ENCODE measurements at regions not wholly inside any gene's neighbourhood (a gene's known extent, or its start where the extent isn't known, plus 50 kb on each side); places are given as distances from the start of the nearest gene placed in this dataset.

- peaks cover 21% of the 10 kb centered on the region for H3K4me1 ChIP-seq (ENCODE audit: insufficient read depth, low read length, poor library complexity, severe bottlenecking)
- no peaks in the 10 kb centered on the region for H4K20me1 ChIP-seq (ENCODE audit: insufficient read depth, low read length, poor library complexity, severe bottlenecking)
- no peaks in the 10 kb centered on the region for H3K27me3 ChIP-seq (ENCODE audit: insufficient read depth, low read length, poor library complexity, severe bottlenecking)
- TF ChIP-seq EZH2phosphoT487 (IDR thresholded peaks at IDR 0.05; ENCODE audit: borderline replicate concordance) (no peak), CTCF (conservative IDR thresholded peaks at IDR 0.05; ENCODE audit: low read length) (no peak)
- no peaks in the 10 kb centered on the region for H3K36me3 ChIP-seq (ENCODE audit: insufficient read depth, low read length)
- H3K4me3 ChIP-seq (ENCODE audit: low read length, poor library complexity, severe bottlenecking) = no peak overlapping the region
- H3K9me2 ChIP-seq (replicated peaks; ENCODE audit: low read depth, low read length) = no peaks in the 10 kb centered on the region
- no peaks in the 10 kb centered on the region for H3K79me2 ChIP-seq (ENCODE audit: insufficient read depth, low read length)
- no peak overlapping the region for H3K4me2 ChIP-seq (ENCODE audit: low read depth, low read length, poor library complexity, severe bottlenecking)
- H3K9me3 ChIP-seq (ENCODE audit: insufficient read depth, low read depth, low read length) = no peaks in the 10 kb centered on the region
- no peaks in the 10 kb centered on the region for H3F3A ChIP-seq (ENCODE audit: low read depth)
- peak overlapping the region; percentile 29; the same call in 1 of the 2 replicates for H2AFZ ChIP-seq (ENCODE audit: low read length)
- no peak overlapping the region for H3K9ac ChIP-seq (ENCODE audit: low read depth, low read length, poor library complexity, severe bottlenecking)
Measured at GRCh38 chr5:135208903-135209721, 175.1 kb upstream of the PITX1 start.

- TF ChIP-seq CTCF (conservative IDR thresholded peaks at IDR 0.05; ENCODE audit: low read length) (no peak), EZH2phosphoT487 (IDR thresholded peaks at IDR 0.05; ENCODE audit: borderline replicate concordance) (no peak)
- Histone ChIP-seq H3K9me3 (ENCODE audit: insufficient read depth, low read depth, low read length) (no peaks in the 10 kb centered on the region), H3K9ac (ENCODE audit: low read depth, low read length, poor library complexity, severe bottlenecking) (no peak overlapping the region), H3K36me3 (ENCODE audit: insufficient read depth, low read length) (no peaks in the 10 kb centered on the region), H2AFZ (ENCODE audit: low read length) (peak overlapping the region; percentile 29; the same call in 1 of the 2 replicates), H3K4me1 (ENCODE audit: insufficient read depth, low read length, poor library complexity, severe bottlenecking) (peaks cover 25% of the 10 kb centered on the region), H3K27me3 (ENCODE audit: insufficient read depth, low read length, poor library complexity, severe bottlenecking) (no peaks in the 10 kb centered on the region), H3K4me2 (ENCODE audit: low read depth, low read length, poor library complexity, severe bottlenecking) (no peak overlapping the region), H3K4me3 (ENCODE audit: low read length, poor library complexity, severe bottlenecking) (no peak overlapping the region), H3F3A (ENCODE audit: low read depth) (no peaks in the 10 kb centered on the region), H4K20me1 (ENCODE audit: insufficient read depth, low read length, poor library complexity, severe bottlenecking) (no peaks in the 10 kb centered on the region), H3K9me2 (replicated peaks; ENCODE audit: low read depth, low read length) (no peaks in the 10 kb centered on the region), H3K79me2 (ENCODE audit: insufficient read depth, low read length) (no peaks in the 10 kb centered on the region)
Measured at GRCh38 chr5:135208555-135208902, 174.5 kb upstream of the PITX1 start.

GRCh38 chr5:135207866-135208265, 173.8 kb upstream of the PITX1 start:
- no peaks in the 10 kb centered on the region for H3K36me3 ChIP-seq (ENCODE audit: insufficient read depth, low read length)
- H3K27me3 ChIP-seq (ENCODE audit: insufficient read depth, low read length, poor library complexity, severe bottlenecking) = no peaks in the 10 kb centered on the region
- H3K9me2 ChIP-seq (replicated peaks; ENCODE audit: low read depth, low read length) = no peaks in the 10 kb centered on the region
- no peak for TF ChIP-seq CTCF (conservative IDR thresholded peaks at IDR 0.05; ENCODE audit: low read length)
- TF ChIP-seq EZH2phosphoT487 (IDR thresholded peaks at IDR 0.05; ENCODE audit: borderline replicate concordance) = no peak
- H3F3A ChIP-seq (ENCODE audit: low read depth) = no peaks in the 10 kb centered on the region
- no peaks in the 10 kb centered on the region for H3K79me2 ChIP-seq (ENCODE audit: insufficient read depth, low read length)
- H3K4me1 ChIP-seq (ENCODE audit: insufficient read depth, low read length, poor library complexity, severe bottlenecking) = peaks cover 25% of the 10 kb centered on the region
- no peak overlapping the region for H3K9ac ChIP-seq (ENCODE audit: low read depth, low read length, poor library complexity, severe bottlenecking)
- no peaks in the 10 kb centered on the region for H3K9me3 ChIP-seq (ENCODE audit: insufficient read depth, low read depth, low read length)
- no peaks in the 10 kb centered on the region for H4K20me1 ChIP-seq (ENCODE audit: insufficient read depth, low read length, poor library complexity, severe bottlenecking)
- no peak overlapping the region for H3K4me2 ChIP-seq (ENCODE audit: low read depth, low read length, poor library complexity, severe bottlenecking)
- no peak overlapping the region for H2AFZ ChIP-seq (ENCODE audit: low read length)
- no peak overlapping the region for H3K4me3 ChIP-seq (ENCODE audit: low read length, poor library complexity, severe bottlenecking)
